OCI-LY7 (cell line): ENCODE measurements at regions not wholly inside any gene's neighbourhood (a gene's known extent, or its start where the extent isn't known, plus 50 kb on each side); places are given as distances from the start of the nearest gene placed in this dataset.

Source experiments
- BruUV-seq: library from RNA; stranded (reverse); fragments of 400-500 nt; replicated peaks from 2 replicates; lab custom pipeline; 2021; lab: Mats Ljungman, UMichigan
- CTCF ChIA-PET: fragments of 300-600 bp; sonication (Branson Sonifier 250); formaldehyde crosslinking; loops from one replicate; lab custom pipeline; 2022; ENCODE audit warnings: antibody characterized with exemption; ENCODE audit not compliant: unreplicated experiment; lab: Charles Lee
- POLR2A ChIA-PET: fragments of 300-600 bp; sonication (Branson Sonifier 250); formaldehyde crosslinking; loops from one replicate; lab custom pipeline; 2022; ENCODE audit warnings: antibody characterized with exemption; lab: Charles Lee
- DNase-seq: peaks from one replicate; pipeline ENCODE4 v3.0.0-alpha.2; 2015; ENCODE audit warnings: low spot score
- H2AFZ ChIP-seq: fragments of 200-600 bp; sonication (generic), shearing (Covaris generic); 2 replicates; pipeline ENCODE4 v1.6.1; 2014; ENCODE audit warnings: mild to moderate bottlenecking, antibody characterized with exemption, low read length, moderate library complexity
- H3K27ac ChIP-seq: fragments of 200-600 bp; sonication (generic); 2 replicates; pipeline ENCODE4 v1.5.1; 2014; ENCODE audit warnings: mixed run types, low read depth, mild to moderate bottlenecking, moderate library complexity, low read length, inconsistent platforms; ENCODE audit not compliant: poor library complexity, severe bottlenecking
- H3K36me3 ChIP-seq: fragments of 200-600 bp; sonication (generic); 2 replicates; pipeline ENCODE4 v1.6.1; 2014; ENCODE audit warnings: mild to moderate bottlenecking, antibody characterized with exemption, low read length, moderate library complexity, mixed read lengths; ENCODE audit not compliant: insufficient read depth
- H3K4me1 ChIP-seq: fragments of 200-600 bp; sonication (generic); 2 replicates; pipeline ENCODE4 v1.5.1; 2014; ENCODE audit warnings: mild to moderate bottlenecking, low read length; ENCODE audit not compliant: insufficient read depth, poor library complexity, severe bottlenecking
- H3K4me2 ChIP-seq: fragments of 200-600 bp; sonication (generic); 2 replicates; pipeline ENCODE4 v1.6.1; 2014; ENCODE audit warnings: mild to moderate bottlenecking, low read length
- H3K4me3 ChIP-seq: fragments of 200-600 bp; sonication (generic); 2 replicates; pipeline ENCODE4 v1.5.1; 2014; ENCODE audit warnings: mild to moderate bottlenecking, low read depth, low read length; ENCODE audit not compliant: poor library complexity, severe bottlenecking
- H3K79me2 ChIP-seq: fragments of 200-600 bp; sonication (generic); 2 replicates; pipeline ENCODE4 v1.6.1; 2016; ENCODE audit warnings: low read depth, mild to moderate bottlenecking, low read length, moderate library complexity, mixed read lengths; ENCODE audit not compliant: insufficient read depth
- H3K9me2 ChIP-seq: fragments of 200-600 bp; sonication (generic); 2 replicates; pipeline ENCODE4 v1.6.1; 2016; ENCODE audit warnings: mild to moderate bottlenecking, low read length, mixed read lengths; ENCODE audit not compliant: insufficient read depth
- H3K9me3 ChIP-seq: fragments of 200-600 bp; sonication (generic); 2 replicates; pipeline ENCODE4 v1.6.1; 2014; ENCODE audit warnings: mild to moderate bottlenecking, mixed run types, low read length, mixed read lengths
- H4K20me1 ChIP-seq: fragments of 200-600 bp; sonication (generic); 2 replicates; pipeline ENCODE4 v1.6.1; 2014; ENCODE audit warnings: mild to moderate bottlenecking, antibody characterized with exemption, low read length, moderate library complexity, mixed read lengths; ENCODE audit not compliant: insufficient read depth
- EZH2phosphoT487 ChIP-seq: fragments of 200-600 bp; sonication (generic); IDR thresholded peaks from 2 replicates; pipeline ENCODE4 v1.6.1; 2018; ENCODE audit warnings: low read depth, borderline replicate concordance, mild to moderate bottlenecking, mixed run types, antibody characterized with exemption, low read length, moderate library complexity, mixed read lengths
- intact Hi-C: fragments of 100-400 bp; cut with micrococcal nuclease; formaldehyde crosslinking; loops from one replicate; pipeline ENCODE4 v1.10.0; 2022; ENCODE audit not compliant: unreplicated experiment
- TF ChIP-seq, protein P1 (sequence below): fragments of 200-600 bp; sonication (generic); conservative IDR thresholded peaks from 2 replicates; pipeline ENCODE4 v1.5.1; 2014; ENCODE audit warnings: mild to moderate bottlenecking, antibody characterized with exemption, low read length, moderate library complexity, mixed read lengths

DNA sequence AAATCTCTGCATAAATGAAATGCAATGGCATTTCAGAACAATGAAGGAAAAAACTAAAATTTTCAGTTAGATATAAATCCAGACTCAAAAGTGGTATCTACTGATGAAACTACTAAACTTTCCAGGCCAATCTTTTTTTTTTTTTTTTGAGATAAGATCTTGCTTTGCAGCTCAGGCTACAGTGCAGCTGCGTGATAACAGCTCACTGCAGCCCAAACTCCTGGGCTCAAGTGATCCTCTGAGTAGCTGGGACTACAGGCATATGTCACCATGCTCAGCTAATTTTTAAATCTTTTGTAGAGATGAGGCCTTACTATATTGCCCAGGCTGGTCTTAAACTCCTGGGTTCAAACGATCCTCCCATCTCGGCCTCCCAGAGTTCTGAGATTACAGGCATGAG lies 1228.2 kb upstream of the ADGRL3 start:
- POLR2A ChIA-PET, result no interaction called here
- Histone ChIP-seq H3K4me3 (no peak overlapping the region), H4K20me1 (no peaks in the 10 kb centered on the region), H3K79me2 (no peaks in the 10 kb centered on the region), H3K36me3 (no peaks in the 10 kb centered on the region), H2AFZ (no peak overlapping the region), H3K27ac (no peak overlapping the region), H3K9me2 (no peaks in the 10 kb centered on the region), H3K9me3 (no peaks in the 10 kb centered on the region), H3K4me1 (no peaks in the 10 kb centered on the region), H3K4me2 (no peak overlapping the region)
- CTCF ChIA-PET, result no interaction called here
- BruUV-seq, result no TSS peak
- no peak for DNase-seq
- TF ChIP-seq, protein P1, sequence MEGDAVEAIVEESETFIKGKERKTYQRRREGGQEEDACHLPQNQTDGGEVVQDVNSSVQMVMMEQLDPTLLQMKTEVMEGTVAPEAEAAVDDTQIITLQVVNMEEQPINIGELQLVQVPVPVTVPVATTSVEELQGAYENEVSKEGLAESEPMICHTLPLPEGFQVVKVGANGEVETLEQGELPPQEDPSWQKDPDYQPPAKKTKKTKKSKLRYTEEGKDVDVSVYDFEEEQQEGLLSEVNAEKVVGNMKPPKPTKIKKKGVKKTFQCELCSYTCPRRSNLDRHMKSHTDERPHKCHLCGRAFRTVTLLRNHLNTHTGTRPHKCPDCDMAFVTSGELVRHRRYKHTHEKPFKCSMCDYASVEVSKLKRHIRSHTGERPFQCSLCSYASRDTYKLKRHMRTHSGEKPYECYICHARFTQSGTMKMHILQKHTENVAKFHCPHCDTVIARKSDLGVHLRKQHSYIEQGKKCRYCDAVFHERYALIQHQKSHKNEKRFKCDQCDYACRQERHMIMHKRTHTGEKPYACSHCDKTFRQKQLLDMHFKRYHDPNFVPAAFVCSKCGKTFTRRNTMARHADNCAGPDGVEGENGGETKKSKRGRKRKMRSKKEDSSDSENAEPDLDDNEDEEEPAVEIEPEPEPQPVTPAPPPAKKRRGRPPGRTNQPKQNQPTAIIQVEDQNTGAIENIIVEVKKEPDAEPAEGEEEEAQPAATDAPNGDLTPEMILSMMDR, result no peak
- TF ChIP-seq EZH2phosphoT487, result no peak
- intact Hi-C loops, result no loop called here

DNA sequence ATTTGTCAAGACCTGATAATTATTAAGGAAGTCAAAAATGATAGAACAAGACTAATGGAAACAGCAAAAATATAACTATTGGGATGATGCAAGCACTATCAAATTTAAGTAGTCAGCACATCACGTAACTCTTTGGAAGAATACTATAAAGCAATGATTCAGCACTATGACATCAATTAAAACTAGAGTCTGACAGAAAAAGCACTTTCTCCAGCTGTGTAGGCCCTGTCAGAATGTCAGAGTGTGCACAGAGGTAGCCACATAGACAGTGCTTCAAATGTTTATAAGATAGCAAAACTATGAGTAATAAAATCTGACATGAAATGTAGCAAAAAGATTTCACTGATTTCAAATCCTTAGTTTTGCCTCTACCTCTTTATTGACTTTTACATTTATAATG lies 1226.6 kb upstream of the ADGRL3 start:
- ChIA-PET CTCF (no interaction called here), POLR2A (no interaction called here)
- no peak overlapping the region for H2AFZ ChIP-seq
- DNase-seq, result no peak
- no peak overlapping the region for H3K4me3 ChIP-seq
- H3K4me2 ChIP-seq, result no peak overlapping the region
- no peaks in the 10 kb centered on the region for H3K36me3 ChIP-seq
- intact Hi-C loops, result no loop called here
- no peaks in the 10 kb centered on the region for H3K79me2 ChIP-seq
- TF ChIP-seq EZH2phosphoT487, result no peak
- TF ChIP-seq, protein P1, result no peak
- no peaks in the 10 kb centered on the region for H4K20me1 ChIP-seq
- no peaks in the 10 kb centered on the region for H3K9me2 ChIP-seq
- no peak overlapping the region for H3K27ac ChIP-seq
- H3K9me3 ChIP-seq, result no peaks in the 10 kb centered on the region
- BruUV-seq, result no TSS peak
- no peaks in the 10 kb centered on the region for H3K4me1 ChIP-seq

DNA sequence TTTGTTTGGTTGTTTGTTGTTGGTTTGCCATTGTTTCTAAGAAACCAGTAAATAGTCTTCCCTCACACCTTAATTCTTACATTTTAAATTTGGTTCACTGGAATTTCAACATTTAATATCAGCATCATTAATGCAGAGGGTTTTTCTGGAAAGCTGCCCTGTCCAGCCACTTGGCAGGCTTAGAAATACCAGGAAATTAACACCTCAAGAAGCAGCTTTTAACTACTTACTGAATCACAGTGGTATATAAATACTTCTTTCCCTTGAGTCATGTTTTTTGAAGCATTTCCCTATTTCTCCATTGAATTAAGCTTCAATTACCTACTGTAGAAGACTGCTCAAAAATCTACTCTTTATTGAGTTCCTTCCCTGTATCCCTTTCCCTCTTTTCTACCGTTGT lies 1221.1 kb upstream of the ADGRL3 start:
- H3K27ac ChIP-seq, result no peak overlapping the region
- no peak overlapping the region for H3K4me2 ChIP-seq
- H3K4me1 ChIP-seq, result no peaks in the 10 kb centered on the region
- no peaks in the 10 kb centered on the region for H3K36me3 ChIP-seq
- no peak for DNase-seq
- no peaks in the 10 kb centered on the region for H3K79me2 ChIP-seq
- H4K20me1 ChIP-seq, result no peaks in the 10 kb centered on the region
- no peak for TF ChIP-seq EZH2phosphoT487
- TF ChIP-seq, protein P1, result no peak
- BruUV-seq, result no TSS peak
- H3K9me3 ChIP-seq, result no peaks in the 10 kb centered on the region
- CTCF ChIA-PET, result no interaction called here
- H2AFZ ChIP-seq, result no peak overlapping the region
- POLR2A ChIA-PET, result interaction anchor here (0.6 kb wide), 1 partner anchor 11 kb away, joined by 3 read pairs; no protein-coding TSS in a partner anchor
- H3K4me3 ChIP-seq, result no peak overlapping the region
- intact Hi-C loops, result no loop called here
- peaks cover 1% of the 10 kb centered on the region; the same call in 1 of the 2 replicates for H3K9me2 ChIP-seq
